Spleen (tissue), 7 donors: ENCODE measurements at regions not wholly inside any gene's neighbourhood (a gene's known extent, or its start where the extent isn't known, plus 50 kb on each side); places are given as distances from the start of the nearest gene placed in this dataset.

Experiments used
- CTCF ChIP-seq, 11 experiments: fragments of 200-600 bp in 7 of 11; fragments of 450-650 bp in 4 of 11; sonication (generic) in 4 of 11; IDR thresholded peaks in 8 of 11; conservative IDR thresholded peaks in 3 of 11; 1 replicate in 7 of 11; 2 replicates in 4 of 11; pipeline versions ENCODE4 v1.4.0 to v1.8.0; 2016 to 2021; ENCODE audit warnings: antibody characterized with exemption in 11 of 11, inconsistent platforms in 4 of 11, mild to moderate bottlenecking in 1 of 11
- POLR2A ChIP-seq, 3 donors: fragments of 450-650 bp; IDR thresholded peaks; one replicate each; pipeline ENCODE4 v1.5.1; 2017; ENCODE audit warnings: antibody characterized with exemption in 3 of 3, mild to moderate bottlenecking in 1 of 3
- donor health status: DM: no; HTN: no; CAD: no; lungs with moderate emphysema.
- donor health status: DM: no; HTN: no; CAD: no.
- donor health status: DM: no; HTN: no; CAD: no.

- TF ChIP-seq CTCF (IDR thresholded peaks at IDR 0.05 in 8 of 11, conservative IDR thresholded peaks at IDR 0.05 in 3 of 11) = no peak
- no peak for TF ChIP-seq POLR2A (IDR thresholded peaks at IDR 0.05)
Observed at GRCh38 chr13:89708013-89708412, 1639.5 kb upstream of the MIR17HG start.
